ENCODE measurements at regions not wholly inside any gene's neighbourhood (a gene's known extent, or its start where the extent isn't known, plus 50 kb on each side); places are given as distances from the start of the nearest gene placed in this dataset.

- no peak for DNase-seq
These were observed 60.0 kb upstream of the HDAC4 start for GRCh38 chr2:239460780-239461179.

GRCh38 chr2:239459606-239460005 is 58.8 kb upstream of the HDAC4 start:
- no peak for DNase-seq

- DNase-seq: no peak
These were observed 58.2 kb upstream of the HDAC4 start for GRCh38 chr2:239459056-239459455.

GRCh38 chr2:239457586-239458445 is 57.0 kb upstream of the HDAC4 start:
- DNase-seq: no peak

GRCh38 chr2:239456940-239457339 is 56.1 kb upstream of the HDAC4 start:
- DNase-seq: no peak

- DNase-seq: no peak
These were observed 54.8 kb upstream of the HDAC4 start for GRCh38 chr2:239455436-239456203.

- no peak for DNase-seq
These were observed 53.7 kb upstream of the HDAC4 start for GRCh38 chr2:239454507-239454906.

All from activated CD4-positive, alpha-beta T cell treated with anti-CD3 and anti-CD28 coated beads for 4 hours (primary cell).